Endothelial cell of umbilical vein (primary cell): ENCODE measurements at regions not wholly inside any gene's neighbourhood (a gene's known extent, or its start where the extent isn't known, plus 50 kb on each side); places are given as distances from the start of the nearest gene placed in this dataset.

ENCODE experiments used
- BruUV-seq: library from RNA; stranded (reverse); fragments of 400-500 nt; replicated peaks from 2 replicates; lab custom pipeline; 2021; lab: Mats Ljungman, UMichigan
- CTCF ChIA-PET: fragments of 300-600, 350-600 bp; sonication (Branson Sonifier 250); formaldehyde crosslinking; loops from one replicate; lab custom pipeline; 2021; ENCODE audit warnings: antibody characterized with exemption, inconsistent platforms; lab: Charles Lee
- POLR2A ChIA-PET: fragments of 300-600, 350-600 bp; sonication (Branson Sonifier 250); formaldehyde crosslinking; loops from one replicate; lab custom pipeline; 2021; ENCODE audit warnings: antibody characterized with exemption, inconsistent platforms; lab: Charles Lee
- DNase-seq: peaks from one replicate; pipeline ENCODE4 v3.0.0-alpha.2; 2011; ENCODE audit warnings: low read depth, low spot score
- FAIRE-seq: peaks from 2 replicates; lab custom pipeline; 2011; peaks lifted over from hg19 to GRCh38; lab: Jason Lieb, UNC
- H2AFZ ChIP-seq: 2 replicates; pipeline ENCODE4 v1.6.0; 2012; ENCODE audit warnings: low read depth, low read length, control low read depth, inconsistent platforms
- H3K27ac ChIP-seq: 2 replicates; pipeline ENCODE4 v1.5.1; 2011; ENCODE audit warnings: low read depth, mild to moderate bottlenecking, control low read depth, low read length, moderate library complexity; ENCODE audit not compliant: insufficient read depth
- H3K27me3 ChIP-seq, 2 experiments: 2 replicates each; pipeline versions ENCODE4 v1.6.0 to v1.6.1; 2011; ENCODE audit warnings: low read length in 2 of 2, mixed read lengths in 1 of 2; ENCODE audit not compliant: control insufficient read depth in 2 of 2, insufficient read depth in 2 of 2
- H3K36me3 ChIP-seq, 2 experiments: 2 replicates in 1 of 2; 3 replicates in 1 of 2; pipeline ENCODE4 v1.5.1; 2011; ENCODE audit warnings: low read length in 2 of 2, mild to moderate bottlenecking in 1 of 2, moderate library complexity in 1 of 2; ENCODE audit not compliant: control insufficient read depth in 2 of 2, insufficient read depth in 2 of 2; ENCODE audit errors: extremely low read depth in 1 of 2
- H3K4me1 ChIP-seq: 3 replicates; pipeline ENCODE4 v1.5.1; 2011; ENCODE audit warnings: mild to moderate bottlenecking, low read length; ENCODE audit not compliant: control insufficient read depth, insufficient read depth; ENCODE audit errors: extremely low read depth
- H3K4me2 ChIP-seq: 2 replicates; pipeline ENCODE4 v1.6.1; 2011; ENCODE audit warnings: low read length, control low read depth, mixed read lengths; ENCODE audit not compliant: insufficient read depth
- H3K4me3 ChIP-seq, 3 experiments: fragments of 200-600 bp in 1 of 3; sonication (generic), shearing (Covaris generic) in 1 of 3; replicated peaks in 1 of 3; 2 replicates each; pipeline ENCODE4 v1.5.1; 2011 to 2016; ENCODE audit warnings: control low read depth in 3 of 3, low read length in 3 of 3, mild to moderate bottlenecking in 2 of 3, inconsistent platforms in 1 of 3, low read depth in 1 of 3, moderate library complexity in 1 of 3; ENCODE audit not compliant: insufficient read depth in 1 of 3
- H3K79me2 ChIP-seq: 2 replicates; pipeline ENCODE4 v1.6.0; 2012; ENCODE audit warnings: low read length, inconsistent platforms; ENCODE audit not compliant: control insufficient read depth, insufficient read depth
- H3K9ac ChIP-seq: replicated peaks from 2 replicates; pipeline ENCODE3; 2011; ENCODE audit warnings: low read length, control low read depth; ENCODE audit not compliant: insufficient read depth; ENCODE audit errors: extremely low read depth
- H3K9me1 ChIP-seq: replicated peaks from 3 replicates; pipeline ENCODE4 v1.6.0; 2011; ENCODE audit warnings: mild to moderate bottlenecking, low read length; ENCODE audit not compliant: control insufficient read depth, insufficient read depth; ENCODE audit errors: extremely low read depth
- H3K9me3 ChIP-seq: replicated peaks from 2 replicates; pipeline ENCODE4 v1.5.1; 2012; ENCODE audit warnings: low read length, inconsistent platforms; ENCODE audit not compliant: control insufficient read depth, insufficient read depth
- H4K20me1 ChIP-seq: replicated peaks from 2 replicates; pipeline ENCODE3; 2011; ENCODE audit warnings: mild to moderate bottlenecking, low read length; ENCODE audit not compliant: control insufficient read depth, insufficient read depth; ENCODE audit errors: extremely low read depth
- CTCF ChIP-seq, 2 donors: IDR thresholded peaks; 1 replicate in 1 of 2; 2 replicates in 1 of 2; pipeline ENCODE4 v1.5.1; 2011; ENCODE audit warnings: low read length in 2 of 2, mild to moderate bottlenecking in 2 of 2, moderate library complexity in 2 of 2, control low read depth in 1 of 2, inconsistent platforms in 1 of 2, low read depth in 1 of 2; ENCODE audit not compliant: insufficient read depth in 1 of 2; ENCODE audit errors: extremely low read depth in 1 of 2
- EZH2 ChIP-seq: IDR thresholded peaks from 2 replicates; pipeline ENCODE4 v1.6.1; 2012; ENCODE audit warnings: borderline replicate concordance, low read depth, mild to moderate bottlenecking, moderate library complexity, low read length, inconsistent platforms; ENCODE audit not compliant: severe bottlenecking
- FOS ChIP-seq: IDR thresholded peaks from 2 replicates; pipeline ENCODE4 v1.6.1; 2011; ENCODE audit warnings: mild to moderate bottlenecking, low read length, moderate library complexity, borderline replicate concordance; ENCODE audit not compliant: insufficient read depth
- GATA2 ChIP-seq: IDR thresholded peaks from 2 replicates; pipeline ENCODE4 v1.7.0; 2011; ENCODE audit warnings: low read depth, mild to moderate bottlenecking, moderate library complexity, mixed read lengths, low read length; ENCODE audit not compliant: insufficient read length, insufficient read depth
- JUN ChIP-seq: IDR thresholded peaks from 2 replicates; pipeline ENCODE4 v1.6.1; 2011; ENCODE audit warnings: borderline replicate concordance, low read depth; ENCODE audit not compliant: insufficient read length, insufficient read depth
- MAX ChIP-seq: IDR thresholded peaks from 2 replicates; pipeline ENCODE4 v1.6.1; 2011; ENCODE audit not compliant: insufficient read depth, insufficient read length
- MYC ChIP-seq: IDR thresholded peaks from one replicate; pipeline ENCODE4 v1.6.1; 2011; ENCODE audit warnings: mild to moderate bottlenecking, low read depth, low read length
- POLR2A ChIP-seq: IDR thresholded peaks from 2 replicates; pipeline ENCODE4 v1.6.1; 2012; ENCODE audit warnings: low read depth, mild to moderate bottlenecking, control low read depth, low read length
- POLR2AphosphoS5 ChIP-seq: IDR thresholded peaks from 2 replicates; pipeline ENCODE4 v1.6.1; 2012; ENCODE audit warnings: low read depth, mild to moderate bottlenecking, control low read depth, low read length, moderate library complexity; ENCODE audit not compliant: insufficient read depth
- dilution Hi-C: fragments of 300-500 bp; cut with MboI; formaldehyde crosslinking; loops from one replicate; pipeline ENCODE4 v1.15.0; 2019; ENCODE audit warnings: low sequenced_read_pairs; ENCODE audit not compliant: extremely low pct_ligation_motif_present
- intact Hi-C: fragments of 100-400 bp; cut with micrococcal nuclease; formaldehyde crosslinking; loops from one replicate; pipeline ENCODE4 v1.10.0; 2022

- intact Hi-C loops (no loop called here), dilution Hi-C loops (no loop called here)
- no peaks in the 10 kb centered on the region for H3K9me3 ChIP-seq
- no peak for TF ChIP-seq MYC
- TF ChIP-seq CTCF (IDR thresholded peaks at IDR 0.05; ENCODE audit: extremely low read depth in 1 of 2, insufficient read depth in 1 of 2, low read depth in 1 of 2, low read length in 2 of 2): no peak
- no peak for TF ChIP-seq EZH2
- TF ChIP-seq FOS: no peak
- TF ChIP-seq POLR2AphosphoS5: no peak
- TF ChIP-seq POLR2A: no peak
- TF ChIP-seq GATA2: no peak
- TF ChIP-seq MAX: no peak
- no peak for TF ChIP-seq JUN
- ChIA-PET CTCF (no interaction called here), POLR2A (no interaction called here)
- H2AFZ ChIP-seq: no peak overlapping the region
- H3K4me3 ChIP-seq: no peak overlapping the region
- H3K4me1 ChIP-seq: no peaks in the 10 kb centered on the region
- no peak for FAIRE-seq
- no peak overlapping the region for H3K4me2 ChIP-seq
- no peak overlapping the region for H3K27ac ChIP-seq
- no peaks in the 10 kb centered on the region for H4K20me1 ChIP-seq
- H3K9me1 ChIP-seq: no peaks in the 10 kb centered on the region
- DNase-seq: no peak
- no TSS peak for BruUV-seq
- H3K79me2 ChIP-seq: no peaks in the 10 kb centered on the region
- no peaks in the 10 kb centered on the region for H3K36me3 ChIP-seq
- H3K27me3 ChIP-seq: no peaks in the 10 kb centered on the region
- no peak overlapping the region for H3K9ac ChIP-seq
These were observed 147.2 kb upstream of the FAM98A start for GRCh38 chr2:33746208-33746800.
